Activated naive CD4-positive, alpha-beta T cell treated with anti-CD3 and anti-CD28 coated beads, Interleukin-2, amount 10 ng/mL, durations not matched to agents 7 days and 5 days (primary cell): ENCODE measurements at regions not wholly inside any gene's neighbourhood (a gene's known extent, or its start where the extent isn't known, plus 50 kb on each side); places are given as distances from the start of the nearest gene placed in this dataset.

Source experiments
- CTCF ChIA-PET: fragments of 350-600 bp; sonication (Branson Sonifier 250); formaldehyde crosslinking; loops from one replicate; lab custom pipeline; 2021; ENCODE audit warnings: antibody characterized with exemption; lab: Charles Lee
- DNase-seq: peaks from one replicate; pipeline ENCODE4 v3.0.0-alpha.2; 2020
- H3K27ac Mint-ChIP-seq: one replicate; pipeline ENCODE4 v1.8.0; 2021; ENCODE audit warnings: mild to moderate bottlenecking, moderate library complexity, mixed read lengths
- H3K27me3 Mint-ChIP-seq: one replicate; pipeline ENCODE4 v1.8.0; 2021; ENCODE audit warnings: mild to moderate bottlenecking, mixed read lengths
- H3K36me3 Mint-ChIP-seq: one replicate; pipeline ENCODE4 v1.8.0; 2021; ENCODE audit warnings: mixed read lengths
- H3K4me1 Mint-ChIP-seq: one replicate; pipeline ENCODE4 v1.8.0; 2021; ENCODE audit warnings: mixed read lengths
- H3K4me3 Mint-ChIP-seq: one replicate; pipeline ENCODE4 v1.8.0; 2021; ENCODE audit warnings: mild to moderate bottlenecking, moderate library complexity, mixed read lengths
- H3K9me3 Mint-ChIP-seq: one replicate; pipeline ENCODE4 v1.8.0; 2021; ENCODE audit warnings: mixed read lengths

DNA sequence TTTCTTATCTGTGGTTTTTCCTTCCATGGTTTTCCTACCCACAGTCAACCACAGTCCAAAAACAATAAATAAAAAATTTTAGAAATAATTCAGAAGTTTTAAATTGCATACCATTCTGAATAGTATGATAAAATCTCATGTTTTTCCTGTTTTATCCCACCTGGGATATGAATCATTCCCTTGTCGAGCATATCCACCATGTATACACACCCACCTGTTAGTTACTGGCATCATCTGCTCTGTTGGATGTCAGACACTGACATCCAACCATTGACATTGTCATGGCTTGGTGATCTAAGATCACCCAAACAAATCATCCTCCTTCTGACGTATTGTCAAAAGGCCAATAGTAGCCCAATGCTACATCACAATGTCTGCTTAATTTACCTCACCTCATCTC, 749.8 kb downstream of the TNS3 start:
- no peaks in the 10 kb centered on the region for H3K36me3 Mint-ChIP-seq
- H3K27me3 Mint-ChIP-seq, result no peaks in the 10 kb centered on the region
- no peak overlapping the region for H3K4me3 Mint-ChIP-seq
- no peak for DNase-seq
- peaks cover 8% of the 10 kb centered on the region for H3K9me3 Mint-ChIP-seq
- CTCF ChIA-PET, result no interaction called here
- H3K4me1 Mint-ChIP-seq, result no peaks in the 10 kb centered on the region
- no peak overlapping the region for H3K27ac Mint-ChIP-seq

DNA sequence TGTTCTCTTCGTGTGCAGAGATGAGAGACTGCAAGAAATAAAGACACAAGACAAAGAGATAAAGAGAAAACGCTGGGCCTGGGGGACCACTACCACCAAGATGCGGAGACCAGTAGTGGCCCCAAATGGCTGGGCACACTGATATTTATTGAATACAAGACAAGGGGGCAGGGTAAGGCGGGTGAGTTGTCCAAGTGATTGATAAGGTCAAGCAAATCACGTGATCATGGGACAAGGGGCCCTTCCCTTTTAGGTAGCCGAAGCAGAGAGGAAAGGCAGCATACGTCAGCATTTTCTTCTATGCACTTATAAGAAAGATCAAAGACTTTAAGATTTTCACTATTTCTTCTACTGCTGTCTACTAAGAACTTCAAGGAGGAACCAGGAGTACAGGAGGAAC, 762.1 kb downstream of the TNS3 start:
- Mint-ChIP-seq H3K27ac (no peak overlapping the region), H3K9me3 (peaks cover 13% of the 10 kb centered on the region), H3K4me1 (no peaks in the 10 kb centered on the region), H3K4me3 (no peak overlapping the region), H3K27me3 (no peaks in the 10 kb centered on the region), H3K36me3 (no peaks in the 10 kb centered on the region)
- no peak for DNase-seq
- CTCF ChIA-PET, result no interaction called here

DNA sequence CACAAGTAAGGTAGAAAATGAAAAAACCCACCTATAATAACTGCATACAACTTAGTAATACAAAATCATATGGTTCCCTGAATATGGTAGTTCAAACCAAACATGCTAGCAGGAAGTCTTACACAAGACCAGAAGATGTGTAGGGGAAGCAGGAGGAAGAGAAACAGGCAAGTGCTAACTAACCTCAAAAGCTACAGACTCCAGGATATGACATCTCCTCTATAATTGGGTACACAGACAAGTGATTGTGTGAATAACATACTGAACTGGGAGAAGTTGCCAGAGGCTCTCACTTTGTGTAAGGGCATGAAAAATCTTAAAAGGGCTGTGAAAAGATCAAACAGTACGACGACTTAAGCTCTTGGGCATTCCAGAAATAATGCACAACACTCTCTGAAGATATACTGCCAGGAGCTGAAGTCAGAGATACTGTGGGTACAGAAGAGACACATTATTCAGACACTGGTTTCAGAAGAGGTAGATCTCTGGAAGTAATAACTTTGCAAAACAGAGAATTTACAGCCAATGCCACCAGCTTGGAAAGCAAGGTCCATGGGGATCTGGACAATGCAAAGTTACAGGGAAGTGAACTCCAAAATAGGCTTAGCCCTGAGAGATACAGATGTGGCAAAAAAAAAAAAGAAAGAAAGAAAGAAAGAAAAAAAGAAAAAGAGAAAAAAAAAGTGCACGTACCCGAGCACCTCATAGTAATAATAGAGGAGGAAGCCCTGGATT, 767.2 kb downstream of the TNS3 start:
- Mint-ChIP-seq H3K4me3 (no peak overlapping the region), H3K4me1 (no peaks in the 10 kb centered on the region), H3K27me3 (no peaks in the 10 kb centered on the region), H3K27ac (no peak overlapping the region), H3K9me3 (peaks cover 12% of the 10 kb centered on the region), H3K36me3 (no peaks in the 10 kb centered on the region)
- DNase-seq, result no peak
- CTCF ChIA-PET, result no interaction called here

DNA sequence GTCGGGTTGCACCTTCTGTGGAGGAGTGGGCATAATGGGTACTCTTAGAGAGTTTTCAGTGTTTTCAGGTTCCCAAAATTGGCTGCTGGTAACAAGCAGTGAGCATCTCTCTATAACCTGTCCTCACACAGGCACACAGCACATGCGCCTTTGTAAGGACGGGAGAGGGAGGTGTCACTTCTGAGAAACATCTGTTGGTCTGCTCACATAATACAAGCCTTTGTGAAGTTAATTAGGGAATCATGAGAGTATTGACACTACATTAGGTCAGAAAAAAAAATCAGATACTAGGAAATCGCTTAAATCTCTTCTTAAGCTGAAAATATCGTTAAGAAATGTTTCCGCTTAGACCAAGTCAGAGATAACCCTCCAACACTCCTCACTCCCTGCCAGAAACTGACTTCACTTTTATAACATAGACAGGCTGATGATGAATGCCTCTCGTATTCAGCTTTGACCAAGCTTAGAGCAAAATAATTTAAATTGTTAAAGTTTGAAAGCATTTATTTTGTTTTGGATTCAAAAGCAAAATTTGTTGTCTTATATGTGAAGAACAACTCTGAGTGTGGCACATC, 769.7 kb downstream of the TNS3 start:
- no peaks in the 10 kb centered on the region for H3K4me1 Mint-ChIP-seq
- CTCF ChIA-PET, result no interaction called here
- no peaks in the 10 kb centered on the region for H3K27me3 Mint-ChIP-seq
- no peak overlapping the region for H3K4me3 Mint-ChIP-seq
- H3K27ac Mint-ChIP-seq, result no peak overlapping the region
- H3K36me3 Mint-ChIP-seq, result no peaks in the 10 kb centered on the region
- H3K9me3 Mint-ChIP-seq, result peaks cover 11% of the 10 kb centered on the region
- DNase-seq, result no peak

DNA sequence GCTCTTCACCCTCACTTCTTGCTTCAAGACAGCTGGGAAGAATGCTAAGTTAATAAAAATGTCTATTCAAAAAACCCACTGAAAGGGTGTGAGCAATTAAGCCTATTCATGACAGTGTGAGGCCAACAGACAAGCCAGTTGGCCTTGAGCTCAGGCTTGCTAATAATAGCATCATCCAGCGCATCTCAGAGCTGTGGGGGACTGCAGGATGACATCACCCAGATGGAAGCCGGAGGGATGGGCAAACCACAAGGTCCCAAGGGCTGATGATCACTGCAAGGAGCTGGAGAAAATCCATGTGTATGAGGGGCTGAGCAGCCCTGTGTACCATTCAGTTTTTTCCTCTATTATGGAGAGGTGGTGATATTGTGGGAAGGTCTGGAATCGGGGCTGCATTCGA, 770.4 kb downstream of the TNS3 start:
- Mint-ChIP-seq H3K27ac (no peak overlapping the region), H3K36me3 (no peaks in the 10 kb centered on the region), H3K9me3 (peaks cover 18% of the 10 kb centered on the region), H3K4me1 (no peaks in the 10 kb centered on the region), H3K4me3 (no peak overlapping the region), H3K27me3 (no peaks in the 10 kb centered on the region)
- DNase-seq, result no peak
- CTCF ChIA-PET, result no interaction called here

DNA sequence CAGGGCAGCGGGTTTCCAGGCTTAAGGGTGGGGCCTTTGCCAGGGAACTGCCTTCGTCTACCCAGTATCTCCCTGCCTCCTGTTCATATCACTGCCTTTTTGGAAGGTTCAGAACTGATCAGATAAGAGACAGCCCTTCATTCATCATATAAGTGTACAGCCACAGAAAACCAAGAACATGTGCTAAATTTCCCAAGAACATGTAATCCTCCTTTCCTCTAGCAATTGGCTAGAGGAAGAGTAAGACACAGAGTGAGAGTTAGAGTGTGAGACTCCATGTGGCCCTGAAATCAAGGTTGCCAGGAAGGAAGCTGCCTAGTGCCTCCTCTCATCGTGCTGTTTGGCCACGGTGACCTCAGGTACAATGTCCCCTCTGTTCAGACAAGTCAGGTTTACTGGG, 770.9 kb downstream of the TNS3 start:
- DNase-seq, result no peak
- CTCF ChIA-PET, result no interaction called here
- Mint-ChIP-seq H3K9me3 (peaks cover 18% of the 10 kb centered on the region), H3K4me3 (no peak overlapping the region), H3K36me3 (no peaks in the 10 kb centered on the region), H3K4me1 (no peaks in the 10 kb centered on the region), H3K27me3 (no peaks in the 10 kb centered on the region), H3K27ac (no peak overlapping the region)

DNA sequence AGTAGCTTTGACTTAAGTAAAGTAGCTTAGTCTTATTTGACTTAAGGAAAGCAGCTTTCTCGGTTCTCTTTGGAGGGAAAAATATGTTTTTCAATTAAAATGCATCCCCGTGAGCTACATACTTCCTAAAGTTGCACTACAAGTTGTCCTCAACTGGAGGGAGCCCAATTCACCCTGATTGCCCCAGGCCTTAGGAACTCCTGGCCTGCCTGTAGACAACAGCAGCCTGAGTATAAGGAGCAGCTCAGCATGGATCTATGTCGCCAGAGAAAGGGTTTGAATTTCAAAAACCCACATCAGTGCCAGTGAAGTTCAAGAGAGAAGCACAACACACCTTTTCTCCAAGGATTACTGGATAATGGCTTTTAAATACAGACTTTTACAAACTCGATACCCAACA, 772.0 kb downstream of the TNS3 start:
- H3K36me3 Mint-ChIP-seq, result no peaks in the 10 kb centered on the region

DNA sequence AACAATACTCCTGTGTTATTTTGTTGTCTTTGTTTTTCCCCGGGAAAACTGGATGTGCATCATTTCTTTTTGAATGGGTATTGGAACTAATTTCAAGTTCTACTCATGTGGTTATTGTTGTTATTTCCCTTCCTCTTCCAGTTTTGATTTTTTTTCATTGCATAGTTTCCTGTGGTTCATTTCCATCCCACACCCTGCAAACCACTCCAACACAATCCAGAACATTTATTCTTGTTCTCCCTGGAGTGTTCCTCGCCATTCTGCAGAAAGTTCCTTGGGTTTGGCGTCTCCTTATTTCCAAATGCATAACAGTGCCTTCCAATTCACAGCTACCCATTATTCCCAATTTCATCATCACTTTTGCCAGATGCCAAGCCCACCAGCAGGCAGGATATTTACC, 775.1 kb downstream of the TNS3 start:
- Mint-ChIP-seq H3K4me3 (no peak overlapping the region), H3K9me3 (peaks cover 23% of the 10 kb centered on the region)
- CTCF ChIA-PET, result interaction anchor here (0.6 kb wide), 1 partner anchor 17 kb away, joined by 3 read pairs; no protein-coding TSS in a partner anchor

More for the DNA sequence above, 772.0 kb downstream of the TNS3 start:
- DNase-seq, result no peak
- H3K27me3 Mint-ChIP-seq, result no peaks in the 10 kb centered on the region
- CTCF ChIA-PET, result no interaction called here
- H3K4me3 Mint-ChIP-seq, result no peak overlapping the region
- peaks cover 18% of the 10 kb centered on the region for H3K9me3 Mint-ChIP-seq
- no peak overlapping the region for H3K27ac Mint-ChIP-seq
- H3K4me1 Mint-ChIP-seq, result no peaks in the 10 kb centered on the region

DNA sequence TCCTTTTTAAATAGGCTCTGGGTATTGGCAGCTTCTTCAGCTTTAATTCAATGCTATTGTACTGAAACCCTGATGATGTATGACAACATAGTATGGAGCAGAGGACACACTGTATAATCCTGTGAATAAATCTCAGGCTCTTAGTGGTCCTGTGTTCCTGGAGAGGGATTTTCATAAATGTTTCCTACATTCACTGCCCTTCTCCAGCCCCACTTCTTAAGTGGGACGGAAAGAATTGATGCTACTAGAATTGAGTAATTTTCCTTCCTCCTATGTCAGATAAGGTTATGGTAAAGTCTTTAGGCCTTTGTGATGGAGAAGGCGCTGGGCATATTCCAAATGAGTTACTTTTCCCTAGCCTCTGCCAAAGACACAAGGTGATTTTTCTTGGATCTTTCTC, 779.4 kb downstream of the TNS3 start:
- H3K9me3 Mint-ChIP-seq, result peaks cover 14% of the 10 kb centered on the region
- H3K27ac Mint-ChIP-seq, result no peak overlapping the region
- CTCF ChIA-PET, result no interaction called here
- no peak for DNase-seq
- H3K4me1 Mint-ChIP-seq, result no peaks in the 10 kb centered on the region
- H3K4me3 Mint-ChIP-seq, result no peak overlapping the region
- H3K27me3 Mint-ChIP-seq, result no peaks in the 10 kb centered on the region
- no peaks in the 10 kb centered on the region for H3K36me3 Mint-ChIP-seq

More for the DNA sequence above, 775.1 kb downstream of the TNS3 start:
- H3K27ac Mint-ChIP-seq, result no peak overlapping the region
- DNase-seq, result no peak
- H3K4me1 Mint-ChIP-seq, result no peaks in the 10 kb centered on the region
- H3K27me3 Mint-ChIP-seq, result no peaks in the 10 kb centered on the region
- H3K36me3 Mint-ChIP-seq, result no peaks in the 10 kb centered on the region

DNA sequence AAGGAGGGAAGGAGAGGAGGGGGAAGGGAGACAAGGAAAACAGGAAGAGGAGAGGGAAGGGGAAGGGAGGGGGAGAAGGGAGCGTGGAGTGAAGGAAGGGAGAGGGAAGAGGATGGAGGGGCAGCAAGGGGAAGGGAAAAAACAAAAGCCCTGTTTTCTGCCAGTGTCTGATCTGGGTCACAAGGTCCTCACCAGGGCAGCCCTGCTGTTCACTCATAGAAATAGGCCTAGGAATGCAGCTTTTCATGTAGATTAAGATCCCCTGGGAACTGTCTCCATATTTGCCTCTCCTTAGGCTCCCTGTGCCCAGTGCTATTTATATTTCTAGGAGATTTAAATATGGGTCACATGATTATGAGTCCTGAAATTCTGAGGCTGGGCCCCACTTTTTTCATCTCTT, 790.7 kb downstream of the TNS3 start:
- no peak for DNase-seq
- Mint-ChIP-seq H3K9me3 (no peaks in the 10 kb centered on the region), H3K27ac (no peak overlapping the region), H3K36me3 (no peaks in the 10 kb centered on the region), H3K27me3 (no peaks in the 10 kb centered on the region), H3K4me1 (no peaks in the 10 kb centered on the region), H3K4me3 (no peak overlapping the region)
- CTCF ChIA-PET, result no interaction called here

DNA sequence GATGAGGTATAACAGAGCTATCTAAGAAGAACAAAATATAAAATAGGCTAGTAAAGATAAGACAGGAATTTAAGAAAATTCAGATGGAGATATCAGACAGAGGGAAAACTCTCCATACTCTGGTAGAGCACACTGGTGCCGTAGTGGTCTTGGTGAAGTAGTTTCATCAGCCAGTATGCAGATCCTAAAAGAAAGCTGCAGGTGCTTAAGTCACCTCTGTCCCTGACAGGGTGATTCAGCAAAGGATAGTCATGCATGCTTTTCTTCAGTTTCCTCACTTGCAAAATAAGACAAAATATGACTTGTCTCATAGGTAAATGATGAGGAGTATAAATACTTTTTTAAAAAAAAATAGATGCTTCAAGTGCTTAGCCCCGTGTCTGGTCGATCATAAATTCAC, 794.9 kb downstream of the TNS3 start:
- DNase-seq, result no peak
- no peaks in the 10 kb centered on the region for H3K4me1 Mint-ChIP-seq
- no peaks in the 10 kb centered on the region for H3K27me3 Mint-ChIP-seq
- no peak overlapping the region for H3K27ac Mint-ChIP-seq
- CTCF ChIA-PET, result no interaction called here
- no peaks in the 10 kb centered on the region for H3K36me3 Mint-ChIP-seq
- no peak overlapping the region for H3K4me3 Mint-ChIP-seq
- H3K9me3 Mint-ChIP-seq, result no peaks in the 10 kb centered on the region

DNA sequence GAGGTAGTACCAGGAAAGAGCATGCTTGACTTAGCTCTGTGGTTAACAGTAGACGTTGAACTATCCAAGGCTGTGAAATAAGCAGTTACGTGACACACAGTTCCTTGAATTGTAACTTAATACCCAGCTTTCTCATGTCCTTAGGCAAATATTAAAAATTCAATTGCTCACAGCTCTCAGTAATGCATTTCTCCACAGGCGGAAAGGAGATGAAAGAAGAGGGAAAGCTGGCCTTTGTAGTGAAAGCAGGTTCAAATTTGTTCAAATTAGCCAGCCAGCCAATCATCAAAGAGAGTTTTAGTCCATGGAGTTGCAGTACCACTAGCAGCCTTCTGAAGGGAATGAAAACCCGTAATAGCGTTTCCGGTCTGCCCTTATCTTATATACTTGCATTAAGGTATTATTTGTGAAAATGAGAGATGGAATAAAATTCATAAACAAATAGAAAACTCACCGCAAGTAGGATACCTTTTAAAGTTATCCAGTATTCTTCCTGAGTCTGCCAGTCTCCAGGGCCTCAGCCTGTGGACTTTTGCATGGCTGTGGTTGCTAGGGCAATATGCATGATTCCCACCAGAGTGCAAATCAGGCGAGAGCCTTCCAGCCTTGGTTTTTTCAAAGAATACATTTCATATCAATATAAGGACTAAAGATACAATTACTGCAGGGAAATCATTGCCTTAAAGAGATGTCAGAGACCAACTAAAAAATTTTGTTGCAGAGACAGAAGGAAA, 795.5 kb downstream of the TNS3 start:
- H3K9me3 Mint-ChIP-seq, result peaks cover under 1% of the 10 kb centered on the region
- H3K27ac Mint-ChIP-seq, result no peak overlapping the region
- no peak for DNase-seq

DNA sequence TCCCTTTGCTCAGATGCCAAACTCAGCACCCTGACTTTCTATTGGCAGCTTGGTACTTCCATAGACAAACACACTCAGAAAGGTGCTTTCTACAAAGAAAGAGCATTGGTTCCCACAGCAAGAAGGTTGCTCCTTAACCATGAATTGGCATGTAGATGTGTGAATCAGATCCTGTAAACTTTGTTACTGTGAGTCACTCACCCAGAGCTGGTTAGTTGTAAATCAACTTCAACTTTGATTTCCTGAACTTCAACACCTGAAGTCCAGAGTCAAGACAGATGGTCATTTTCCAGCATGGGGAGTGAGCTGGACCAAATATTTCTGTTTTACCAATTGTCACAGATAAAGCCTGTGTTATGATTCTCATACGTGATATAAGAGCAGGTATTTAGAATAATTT, 797.2 kb downstream of the TNS3 start:
- CTCF ChIA-PET, result no interaction called here

More for the DNA sequence above, 795.5 kb downstream of the TNS3 start:
- H3K36me3 Mint-ChIP-seq, result no peaks in the 10 kb centered on the region
- H3K4me1 Mint-ChIP-seq, result no peaks in the 10 kb centered on the region
- no peaks in the 10 kb centered on the region for H3K27me3 Mint-ChIP-seq
- CTCF ChIA-PET, result no interaction called here
- no peak overlapping the region for H3K4me3 Mint-ChIP-seq

DNA sequence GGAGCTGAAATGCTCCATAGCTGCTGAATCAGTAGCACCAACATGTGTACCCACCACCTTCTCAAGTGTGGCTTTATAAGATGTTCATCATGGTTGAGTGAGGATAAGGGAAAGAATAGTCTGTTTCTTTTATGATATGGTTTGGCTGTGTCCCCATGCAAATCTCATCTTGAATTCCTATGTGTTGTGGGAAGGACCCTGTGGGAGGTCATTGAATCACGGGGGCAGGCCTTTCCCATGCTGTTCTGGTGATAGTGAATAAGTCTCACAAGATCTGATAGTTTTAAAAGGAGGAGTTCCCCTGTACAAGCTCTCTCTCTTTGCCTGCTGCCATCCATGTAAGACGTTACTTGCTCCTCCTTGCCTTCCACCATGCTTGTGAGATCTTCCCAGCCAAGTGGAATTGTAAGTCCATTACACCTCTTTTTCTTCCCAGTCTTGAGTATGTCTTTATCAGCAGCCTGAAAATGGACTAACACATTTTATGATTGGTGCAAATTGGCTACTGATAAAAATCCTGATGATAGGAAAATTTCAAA, 799.9 kb downstream of the TNS3 start:
- Mint-ChIP-seq H3K4me3 (no peak overlapping the region), H3K9me3 (peaks cover 7% of the 10 kb centered on the region), H3K4me1 (no peaks in the 10 kb centered on the region), H3K27ac (no peak overlapping the region), H3K36me3 (no peaks in the 10 kb centered on the region), H3K27me3 (no peaks in the 10 kb centered on the region)
- CTCF ChIA-PET, result no interaction called here
- no peak for DNase-seq

More for the DNA sequence above, 797.2 kb downstream of the TNS3 start:
- Mint-ChIP-seq H3K4me3 (no peak overlapping the region), H3K27me3 (no peaks in the 10 kb centered on the region), H3K4me1 (no peaks in the 10 kb centered on the region), H3K9me3 (peaks cover 3% of the 10 kb centered on the region), H3K27ac (no peak overlapping the region), H3K36me3 (no peaks in the 10 kb centered on the region)
- no peak for DNase-seq
